Putamen (tissue), 1 donor: ENCODE measurements at regions not wholly inside any gene's neighbourhood (a gene's known extent, or its start where the extent isn't known, plus 50 kb on each side); places are given as distances from the start of the nearest gene placed in this dataset.
"Not testable (repeated sequence)": the region's sequence is repeated elsewhere in the genome, so short reads cannot be mapped to it uniquely, and the experiment has no call there.

Experiments used
- DNase-seq: peaks from one replicate; pipeline ENCODE4 v3.0.0-alpha.2; 2016; ENCODE audit warnings: low spot score

DNA sequence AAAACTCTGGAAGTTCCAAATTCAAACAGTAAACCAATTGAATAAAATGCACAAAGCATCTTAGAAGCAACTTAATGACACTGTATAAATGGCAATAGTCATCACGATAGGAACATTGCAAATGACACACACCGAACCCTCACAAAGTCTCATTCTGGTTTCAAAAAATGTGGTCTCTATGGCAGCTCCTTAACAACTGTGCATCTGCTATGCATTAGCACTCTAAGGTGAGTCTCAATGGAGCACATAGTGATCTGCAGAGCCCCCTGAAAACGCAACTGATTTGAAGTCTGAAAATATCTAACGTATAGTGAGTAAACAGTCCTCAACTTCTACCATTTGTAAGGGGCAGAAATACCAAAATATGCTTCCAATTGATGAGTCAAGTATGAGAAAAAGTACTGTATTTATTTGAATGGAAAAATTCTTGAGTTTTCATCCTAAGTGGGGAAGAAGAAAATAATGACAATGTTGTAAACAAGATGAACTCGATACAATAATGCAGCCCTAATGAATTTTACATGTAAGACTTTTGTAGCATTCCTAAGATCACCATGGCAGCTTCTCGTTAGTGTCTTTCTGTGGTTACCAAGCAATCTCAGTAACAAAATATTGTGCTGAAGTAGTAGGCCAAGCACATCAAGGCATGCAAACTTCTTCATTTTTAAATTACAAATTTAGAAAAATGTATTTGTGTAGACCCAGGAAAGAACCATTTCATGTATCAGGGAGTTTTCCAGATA is 517.5 kb upstream of the FAM174A start:
- no peak for DNase-seq

DNA sequence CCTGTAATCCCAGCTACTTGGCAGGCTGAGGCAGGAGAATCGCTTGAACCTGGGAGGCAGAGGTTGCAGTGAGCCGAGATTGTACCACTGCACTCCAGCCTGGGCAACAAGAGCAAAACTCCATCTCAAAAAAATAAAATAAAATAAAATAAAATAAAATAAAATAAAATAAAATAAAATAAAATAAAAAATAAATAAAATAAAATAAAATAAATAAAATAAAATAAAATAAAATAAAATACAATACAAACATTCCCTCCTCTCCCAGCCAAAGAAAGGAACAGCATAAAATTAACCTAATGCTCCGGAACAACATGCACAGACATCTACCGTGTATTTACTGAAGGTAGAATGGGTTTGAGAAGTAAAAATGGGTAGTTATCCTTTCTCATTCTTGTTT is 521.9 kb upstream of the FAM174A start:
- DNase-seq = not testable (repeated sequence)

- DNase-seq = not testable (repeated sequence)
These were observed 524.0 kb upstream of the FAM174A start for GRCh38 chr5:100011160-100011559.

GRCh38 chr5:100004969-100005368 is 530.2 kb upstream of the FAM174A start:
- no peak for DNase-seq

GRCh38 chr5:99998319-99998718 is 536.9 kb upstream of the FAM174A start:
- no peak for DNase-seq

GRCh38 chr5:99995407-99995806 is 539.8 kb upstream of the FAM174A start:
- DNase-seq = no peak

GRCh38 chr5:99973779-99974178 is 561.4 kb upstream of the FAM174A start:
- DNase-seq = no peak

DNA sequence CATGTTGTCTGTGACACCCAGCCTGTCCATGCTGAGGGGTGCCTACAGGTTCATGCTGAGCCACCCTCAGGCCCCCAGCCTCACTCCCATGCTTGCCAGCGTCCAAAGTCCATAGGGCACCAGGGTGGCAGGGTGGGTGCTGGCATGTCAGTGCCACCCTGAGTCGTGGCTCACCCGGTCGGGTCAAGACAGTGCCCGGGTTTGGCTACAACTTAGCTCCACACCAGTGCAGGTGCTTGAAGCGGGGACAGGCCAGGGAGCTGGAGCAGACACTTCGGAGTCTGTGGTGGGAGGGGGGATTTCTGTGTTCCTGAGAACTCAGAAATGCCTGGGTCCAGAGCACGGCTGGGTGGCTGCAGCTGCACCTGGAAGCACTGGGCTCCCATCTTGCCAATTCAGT is 579.2 kb upstream of the FAM174A start:
- no peak for DNase-seq

- DNase-seq = no peak
These were observed 580.2 kb upstream of the FAM174A start for GRCh38 chr5:99955006-99955405.

DNA sequence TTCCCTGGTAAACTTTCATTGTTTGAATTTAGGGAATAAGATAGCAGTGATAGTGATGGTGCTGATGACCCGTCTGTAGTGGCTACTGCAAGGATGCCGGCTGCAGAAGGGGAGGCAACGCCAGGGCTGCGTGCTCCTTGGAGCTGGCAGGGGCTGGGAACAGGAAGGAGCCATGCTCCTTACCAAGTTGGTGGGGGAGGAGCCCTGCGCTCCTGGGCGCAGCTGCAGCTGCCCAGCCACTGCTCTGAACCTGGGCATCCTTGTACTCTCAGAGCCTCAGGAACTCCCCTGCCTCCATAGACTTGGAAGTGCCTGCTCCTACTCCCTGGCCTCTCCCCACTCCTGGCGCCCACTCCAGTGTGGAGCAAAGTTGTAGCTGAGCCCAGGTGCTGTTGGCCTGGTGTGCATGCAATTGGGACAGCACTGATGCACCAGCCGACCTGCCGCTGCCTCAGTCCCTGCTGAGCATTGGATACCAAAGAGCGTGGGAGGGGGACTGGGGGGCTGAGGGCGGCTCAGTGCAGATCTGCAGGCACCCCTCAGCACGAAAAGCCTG is 585.1 kb upstream of the FAM174A start:
- DNase-seq = no peak

DNA sequence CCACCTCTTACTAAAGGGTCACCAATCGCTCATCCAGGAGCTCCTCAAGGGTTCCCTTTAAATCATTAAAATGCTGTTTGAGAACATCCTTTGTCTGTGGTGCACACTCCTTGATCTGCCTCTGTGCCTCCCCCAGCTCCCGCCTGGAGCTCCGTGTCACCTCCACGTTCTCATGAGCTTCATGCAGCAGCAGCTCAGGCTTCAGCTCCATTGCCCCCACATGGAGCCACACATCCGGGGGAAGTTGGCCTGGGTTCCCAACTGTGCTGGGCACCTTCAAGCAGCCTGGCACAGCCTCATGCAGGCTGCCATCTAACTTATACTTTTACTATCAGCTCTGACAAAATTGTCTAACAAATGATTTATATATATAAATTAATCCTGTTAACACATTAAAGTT is 585.8 kb upstream of the FAM174A start:
- no peak for DNase-seq

GRCh38 chr5:99948850-99949249 is 586.3 kb upstream of the FAM174A start:
- DNase-seq = no peak

DNA sequence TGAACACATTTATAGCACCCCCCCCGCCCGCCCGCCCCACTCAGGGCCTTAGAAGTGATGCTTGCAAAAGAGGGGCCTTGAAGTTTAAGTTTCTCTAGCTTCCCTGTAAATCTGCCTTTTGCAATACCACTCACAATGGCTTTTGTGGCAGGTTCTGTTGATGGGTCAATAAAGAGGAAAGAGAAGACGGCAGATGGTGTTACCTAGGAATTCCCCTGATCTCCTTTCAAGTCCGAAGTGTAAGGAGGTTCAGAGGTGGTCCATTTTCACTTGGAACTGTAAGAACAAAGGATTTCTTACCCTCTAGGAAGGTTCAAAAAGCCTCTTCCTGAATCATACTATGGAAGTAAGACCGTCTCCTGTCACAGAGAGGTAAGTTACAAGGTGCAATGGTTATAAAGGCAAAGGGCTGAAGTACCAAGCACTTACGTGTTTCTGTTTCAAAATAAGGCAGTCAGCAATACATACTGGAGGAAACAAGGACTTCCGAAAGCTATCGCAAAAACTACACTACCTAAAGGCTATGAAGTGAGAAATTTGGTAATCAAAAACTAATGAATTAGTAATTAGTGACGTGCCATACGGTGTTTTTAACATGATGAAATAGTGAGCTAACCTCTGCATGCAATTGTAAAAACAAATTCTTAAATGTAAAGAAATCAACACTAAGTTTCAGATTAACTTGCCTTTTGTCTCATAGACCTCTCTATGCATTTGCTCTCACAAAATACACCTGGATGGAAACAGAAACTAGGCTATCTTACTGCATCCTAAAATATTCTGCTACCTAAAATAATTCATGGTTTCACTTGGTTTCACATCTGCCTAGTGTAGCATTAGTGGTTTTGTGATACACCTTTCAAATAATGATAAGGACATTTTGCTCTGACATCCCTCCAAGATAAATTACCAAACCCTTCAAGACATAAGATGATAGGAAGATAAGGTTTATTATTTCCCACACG is 589.4 kb upstream of the FAM174A start:
- no peak for DNase-seq

GRCh38 chr5:99940540-99940939 is 594.6 kb upstream of the FAM174A start:
- no peak for DNase-seq

DNA sequence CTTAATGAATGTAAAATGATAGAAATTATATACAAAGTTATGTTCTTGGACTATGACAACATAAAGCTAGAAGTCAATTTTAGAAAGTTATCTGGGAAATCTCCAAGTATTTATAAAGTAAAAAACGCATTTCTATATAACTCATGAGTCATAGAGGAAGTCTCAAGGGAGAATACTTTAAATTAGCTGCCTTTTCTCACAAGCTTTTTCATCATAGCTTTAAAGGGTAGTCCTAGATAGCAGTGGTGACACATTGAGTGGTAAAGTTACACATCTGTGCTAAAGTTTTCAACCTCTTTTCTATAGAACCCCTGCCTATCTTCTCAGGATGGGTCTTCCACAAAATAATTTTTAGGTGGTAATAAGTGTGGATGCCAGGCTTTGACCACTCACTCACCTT is 598.3 kb upstream of the FAM174A start:
- DNase-seq = no peak

GRCh38 chr5:99929806-99930135 is 605.4 kb upstream of the FAM174A start:
- no peak for DNase-seq

- DNase-seq = no peak
These were observed 605.9 kb upstream of the FAM174A start for GRCh38 chr5:99929067-99929805.

DNA sequence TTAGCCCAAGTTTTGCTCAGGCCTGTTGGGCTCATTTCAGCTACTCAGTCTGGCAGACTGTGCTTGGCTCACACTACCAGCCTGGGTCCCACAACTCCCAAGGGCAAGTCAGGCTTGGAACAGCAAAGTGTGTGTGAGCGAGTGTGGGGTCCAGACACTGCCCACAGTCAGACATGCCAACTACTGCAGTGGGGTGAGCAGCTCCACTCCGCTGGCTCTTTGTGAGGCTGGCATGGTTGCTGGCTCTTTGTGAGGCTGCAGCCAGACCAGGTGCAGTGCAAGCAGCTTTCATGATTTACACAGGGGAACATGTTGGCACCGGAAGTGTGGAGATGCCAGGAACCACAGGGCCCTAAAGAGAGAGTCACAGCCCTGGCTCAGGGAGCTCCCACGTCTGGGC is 606.7 kb upstream of the FAM174A start:
- DNase-seq = no peak

- no peak for DNase-seq
These were observed 608.7 kb upstream of the FAM174A start for GRCh38 chr5:99926463-99926862.

GRCh38 chr5:99922386-99922785 is 612.8 kb upstream of the FAM174A start:
- no peak for DNase-seq

- no peak for DNase-seq
These were observed 623.2 kb upstream of the FAM174A start for GRCh38 chr5:99911971-99912370.

GRCh38 chr5:99906776-99907175 is 628.4 kb upstream of the FAM174A start:
- DNase-seq = no peak
